ENCODE measurements at regions not wholly inside any gene's neighbourhood (a gene's known extent, or its start where the extent isn't known, plus 50 kb on each side); places are given as distances from the start of the nearest gene placed in this dataset.

- TF ChIP-seq GATA3 (IDR thresholded peaks at IDR 0.05; ENCODE audit: low read depth, low read length) = no peak
- TF ChIP-seq GATA2 (IDR thresholded peaks at IDR 0.05; ENCODE audit: low read depth, low read length) = no peak
Measured at GRCh38 chr21:35711213-35711612, 349.1 kb downstream of the SETD4 start.

Measured in SH-SY5Y (cell line).